Neural cell (in vitro differentiated cells): ENCODE measurements at regions not wholly inside any gene's neighbourhood (a gene's known extent, or its start where the extent isn't known, plus 50 kb on each side); places are given as distances from the start of the nearest gene placed in this dataset.

Source experiments
- H2AFZ ChIP-seq: fragments of 200-600, 300-800 bp; sonication (generic), shearing (Covaris generic); 2 replicates; pipeline ENCODE4 v1.6.0; 2014; ENCODE audit warnings: low read depth, mild to moderate bottlenecking, antibody characterized with exemption, low read length, moderate library complexity
- H3F3A ChIP-seq: fragments of 200-600 bp; shearing (Covaris generic); 2 replicates; pipeline ENCODE4 v1.6.1; 2016; ENCODE audit warnings: mild to moderate bottlenecking, moderate library complexity, mixed read lengths, antibody characterized with exemption, low read length; ENCODE audit not compliant: insufficient read depth, poor library complexity, severe bottlenecking
- H3K27ac ChIP-seq: fragments of 200-600, 300-800 bp; sonication (generic), shearing (Covaris generic); 2 replicates; pipeline ENCODE4 v1.5.1; 2014; ENCODE audit warnings: mild to moderate bottlenecking, low read length, moderate library complexity
- H3K27me3 ChIP-seq: fragments of 300-800, 200-600 bp; sonication (generic), shearing (Covaris generic); 2 replicates; pipeline ENCODE4 v1.6.0; 2014; ENCODE audit warnings: mild to moderate bottlenecking, low read depth, low read length, moderate library complexity; ENCODE audit not compliant: insufficient read depth
- H3K36me3 ChIP-seq: fragments of 300-800, 200-600 bp; sonication (generic), shearing (Covaris generic); 2 replicates; pipeline ENCODE4 v1.5.1; 2014; ENCODE audit warnings: mild to moderate bottlenecking, antibody characterized with exemption, low read length, moderate library complexity; ENCODE audit not compliant: insufficient read depth
- H3K4me2 ChIP-seq: fragments of 300-800, 200-600 bp; sonication (generic), shearing (Covaris generic); 2 replicates; pipeline ENCODE4 v1.6.0; 2014; ENCODE audit warnings: mild to moderate bottlenecking, low read length
- H3K4me3 ChIP-seq: fragments of 300-800, 200-600 bp; sonication (generic), shearing (Covaris generic); 2 replicates; pipeline ENCODE4 v1.5.1; 2014; ENCODE audit warnings: mild to moderate bottlenecking, low read length, moderate library complexity
- H3K79me2 ChIP-seq: fragments of 200-600 bp; shearing (Covaris generic); replicated peaks from 2 replicates; pipeline ENCODE4 v1.6.0; 2014; ENCODE audit warnings: mild to moderate bottlenecking, low read length, moderate library complexity; ENCODE audit not compliant: insufficient read depth
- H3K9ac ChIP-seq: fragments of 300-800, 200-600 bp; sonication (generic), shearing (Covaris generic); 2 replicates; pipeline ENCODE4 v1.6.1; 2016; ENCODE audit warnings: mild to moderate bottlenecking, low read length, mixed read lengths
- H3K9me2 ChIP-seq: fragments of 200-600 bp; shearing (Covaris generic); 2 replicates; pipeline ENCODE4 v1.6.1; 2016; ENCODE audit warnings: mild to moderate bottlenecking, low read length, mixed read lengths; ENCODE audit not compliant: insufficient read depth
- H3K9me3 ChIP-seq: fragments of 200-600, 300-800 bp; sonication (generic), shearing (Covaris generic); 2 replicates; pipeline ENCODE4 v1.6.1; 2016; ENCODE audit warnings: mild to moderate bottlenecking, mixed run types, low read length, moderate library complexity, mixed read lengths
- H4K20me1 ChIP-seq: fragments of 200-600 bp; shearing (Covaris generic); 2 replicates; pipeline ENCODE4 v1.6.1; 2016; ENCODE audit warnings: mild to moderate bottlenecking, mixed run types; ENCODE audit not compliant: insufficient read depth
- CTCF ChIP-seq: fragments of 450-650 bp; IDR thresholded peaks from 2 replicates; pipeline ENCODE4 v1.5.1; 2014; ENCODE audit warnings: antibody characterized with exemption, mild to moderate bottlenecking, moderate library complexity; ENCODE audit not compliant: poor library complexity, severe bottlenecking
- EP300 ChIP-seq: fragments of 450-650 bp; conservative IDR thresholded peaks from 2 replicates; pipeline ENCODE4 v1.6.1; 2014; ENCODE audit warnings: antibody characterized with exemption, mild to moderate bottlenecking, moderate library complexity; ENCODE audit not compliant: poor library complexity, severe bottlenecking
- EZH2 ChIP-seq: fragments of 200-600, 300-800 bp; shearing (Covaris generic), sonication (generic); IDR thresholded peaks from 2 replicates; pipeline ENCODE4 v1.6.1; 2014; ENCODE audit warnings: antibody characterized with exemption, low read length, borderline replicate concordance, mild to moderate bottlenecking; ENCODE audit not compliant: insufficient read depth, poor library complexity, severe bottlenecking
- MXI1 ChIP-seq: fragments of 450-650 bp; conservative IDR thresholded peaks from 2 replicates; pipeline ENCODE4 v1.6.1; 2014; ENCODE audit warnings: antibody characterized with exemption, mild to moderate bottlenecking; ENCODE audit not compliant: poor library complexity, severe bottlenecking
- RAD21 ChIP-seq: fragments of 450-650 bp; conservative IDR thresholded peaks from 2 replicates; pipeline ENCODE4 v1.6.1; 2014; ENCODE audit warnings: antibody characterized with exemption, mild to moderate bottlenecking, moderate library complexity
- REST ChIP-seq: IDR thresholded peaks from 2 replicates; pipeline ENCODE4 v1.6.1; 2012; ENCODE audit warnings: borderline replicate concordance
- SMC3 ChIP-seq: fragments of 450-650 bp; conservative IDR thresholded peaks from 2 replicates; pipeline ENCODE4 v1.6.1; 2014; ENCODE audit warnings: antibody characterized with exemption, mild to moderate bottlenecking, moderate library complexity; ENCODE audit not compliant: poor library complexity
- TAF1 ChIP-seq: IDR thresholded peaks from 2 replicates; pipeline ENCODE4 v1.6.1; 2012; ENCODE audit warnings: low read depth

GRCh38 chr13:74338341-74338740 lies 204.1 kb upstream of the KLF12 start:
- Histone ChIP-seq H3K79me2 (no peaks in the 10 kb centered on the region), H2AFZ (no peak overlapping the region), H3K9ac (no peak overlapping the region), H3K9me3 (no peaks in the 10 kb centered on the region), H4K20me1 (no peaks in the 10 kb centered on the region), H3K9me2 (no peaks in the 10 kb centered on the region), H3K36me3 (no peaks in the 10 kb centered on the region), H3K4me3 (no peak overlapping the region), H3K27ac (no peak overlapping the region), H3K4me2 (no peak overlapping the region), H3K27me3 (no peaks in the 10 kb centered on the region), H3F3A (no peaks in the 10 kb centered on the region)
- TF ChIP-seq SMC3, result no peak
- no peak for TF ChIP-seq REST
- no peak for TF ChIP-seq EP300
- TF ChIP-seq CTCF, result no peak
- TF ChIP-seq MXI1, result no peak

- no peaks in the 10 kb centered on the region for H3K79me2 ChIP-seq
- no peaks in the 10 kb centered on the region for H3K36me3 ChIP-seq
- H3K9me3 ChIP-seq, result no peaks in the 10 kb centered on the region
- no peaks in the 10 kb centered on the region for H3K27me3 ChIP-seq
- no peaks in the 10 kb centered on the region for H4K20me1 ChIP-seq
- H3K27ac ChIP-seq, result no peak overlapping the region
- no peak overlapping the region for H3K9ac ChIP-seq
- H2AFZ ChIP-seq, result no peak overlapping the region
- H3F3A ChIP-seq, result no peaks in the 10 kb centered on the region
- no peak overlapping the region for H3K4me2 ChIP-seq
- no peak overlapping the region for H3K4me3 ChIP-seq
- TF ChIP-seq REST (no peak), RAD21 (no peak), MXI1 (no peak), TAF1 (no peak), EZH2 (no peak)
- H3K9me2 ChIP-seq, result no peaks in the 10 kb centered on the region
These were observed 202.3 kb upstream of the KLF12 start for GRCh38 chr13:74336546-74336945.
